Fibroblast of pulmonary artery (primary cell): ENCODE measurements at regions not wholly inside any gene's neighbourhood (a gene's known extent, or its start where the extent isn't known, plus 50 kb on each side); places are given as distances from the start of the nearest gene placed in this dataset.

Experiments used
- DNase-seq: peaks from one replicate; pipeline ENCODE4 v3.0.0-alpha.2; 2010; ENCODE audit warnings: low read depth
- H3K4me3 ChIP-seq: replicated peaks from 2 replicates; pipeline ENCODE4 v1.5.1; 2011; ENCODE audit warnings: low read depth, mild to moderate bottlenecking, control low read depth, low read length, moderate library complexity
- TF ChIP-seq, protein P1 (sequence below): IDR thresholded peaks from 2 replicates; pipeline ENCODE4 v1.5.1; 2011; ENCODE audit warnings: mild to moderate bottlenecking, control low read depth, low read length, inconsistent platforms; ENCODE audit errors: missing control alignments

DNA sequence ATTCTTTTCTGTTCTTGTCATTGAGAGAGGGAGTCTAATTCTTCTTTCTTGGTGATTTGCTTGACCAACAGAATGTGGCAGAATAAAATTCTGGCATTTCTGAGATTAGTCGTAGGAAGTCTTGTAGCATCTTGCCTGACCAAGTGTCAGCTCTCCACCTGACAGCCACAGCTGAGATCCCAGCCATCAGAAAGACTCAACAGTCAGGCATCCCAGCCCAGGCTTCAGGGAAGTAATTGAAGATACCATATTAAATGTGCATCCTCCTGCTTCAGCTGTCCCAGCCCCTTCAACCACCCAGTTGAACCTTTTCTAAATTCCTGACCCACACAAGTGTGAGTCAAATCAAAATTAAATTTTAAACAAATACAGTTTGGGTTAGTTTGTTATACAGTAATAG, 208.3 kb downstream of the PIK3C3 start:
- no peak overlapping the region for H3K4me3 ChIP-seq
- no peak for DNase-seq
- TF ChIP-seq, protein P1, sequence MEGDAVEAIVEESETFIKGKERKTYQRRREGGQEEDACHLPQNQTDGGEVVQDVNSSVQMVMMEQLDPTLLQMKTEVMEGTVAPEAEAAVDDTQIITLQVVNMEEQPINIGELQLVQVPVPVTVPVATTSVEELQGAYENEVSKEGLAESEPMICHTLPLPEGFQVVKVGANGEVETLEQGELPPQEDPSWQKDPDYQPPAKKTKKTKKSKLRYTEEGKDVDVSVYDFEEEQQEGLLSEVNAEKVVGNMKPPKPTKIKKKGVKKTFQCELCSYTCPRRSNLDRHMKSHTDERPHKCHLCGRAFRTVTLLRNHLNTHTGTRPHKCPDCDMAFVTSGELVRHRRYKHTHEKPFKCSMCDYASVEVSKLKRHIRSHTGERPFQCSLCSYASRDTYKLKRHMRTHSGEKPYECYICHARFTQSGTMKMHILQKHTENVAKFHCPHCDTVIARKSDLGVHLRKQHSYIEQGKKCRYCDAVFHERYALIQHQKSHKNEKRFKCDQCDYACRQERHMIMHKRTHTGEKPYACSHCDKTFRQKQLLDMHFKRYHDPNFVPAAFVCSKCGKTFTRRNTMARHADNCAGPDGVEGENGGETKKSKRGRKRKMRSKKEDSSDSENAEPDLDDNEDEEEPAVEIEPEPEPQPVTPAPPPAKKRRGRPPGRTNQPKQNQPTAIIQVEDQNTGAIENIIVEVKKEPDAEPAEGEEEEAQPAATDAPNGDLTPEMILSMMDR = no peak

DNA sequence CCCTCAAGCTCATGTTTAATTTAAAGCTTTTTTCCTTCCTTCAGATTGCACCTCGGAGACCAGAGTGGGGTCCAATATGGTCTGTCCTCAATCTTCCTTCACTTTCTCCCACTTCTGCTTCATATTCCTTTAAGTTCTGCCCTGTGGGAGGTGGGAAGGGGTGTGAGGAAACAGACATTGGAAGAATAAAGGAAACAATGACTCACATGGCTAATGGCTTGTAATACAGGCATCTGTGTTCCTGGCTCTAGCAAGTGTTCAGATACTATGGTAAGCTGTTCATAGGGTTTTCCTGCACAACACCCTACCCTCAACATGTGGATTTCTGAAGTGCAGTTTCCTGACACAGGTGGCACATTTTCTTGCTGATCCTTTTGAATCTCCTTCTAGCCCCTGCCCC, 209.5 kb downstream of the PIK3C3 start:
- no peak for DNase-seq
- TF ChIP-seq, protein P1 = no peak
- H3K4me3 ChIP-seq = no peak overlapping the region

DNA sequence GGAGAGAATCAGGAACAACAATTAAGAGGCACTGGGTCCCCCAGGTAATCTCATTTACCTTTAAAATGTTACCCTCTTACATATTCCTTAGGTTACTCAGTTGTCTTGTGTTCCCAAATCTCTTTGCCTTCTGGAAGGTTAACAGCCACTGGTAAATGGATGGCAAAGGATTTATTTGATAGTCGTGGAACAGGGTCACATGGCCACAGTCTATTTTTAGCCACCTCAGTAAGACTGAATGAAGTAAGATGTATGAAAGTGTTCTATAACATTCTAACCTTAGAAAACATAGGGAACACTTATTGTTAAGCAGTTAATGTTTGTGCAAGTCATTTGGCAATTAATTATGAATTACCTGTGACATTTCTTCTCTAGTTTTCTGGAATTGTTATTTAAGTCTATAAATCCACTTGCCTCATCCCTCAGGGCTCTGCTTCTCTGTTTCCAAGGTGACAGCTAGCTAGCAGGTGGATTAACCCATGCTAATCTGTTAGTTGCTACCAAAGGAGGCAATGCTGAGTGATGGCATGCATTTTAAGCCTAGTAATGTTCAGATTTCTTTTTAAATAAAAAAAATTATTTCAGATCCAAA, 211.0 kb downstream of the PIK3C3 start:
- no peak for DNase-seq
- no peak overlapping the region for H3K4me3 ChIP-seq
- TF ChIP-seq, protein P1 = no peak

GRCh38 chr18:42168487-42168886, 213.5 kb downstream of the PIK3C3 start:
- TF ChIP-seq, protein P1 = no peak
- no peak for DNase-seq
- H3K4me3 ChIP-seq = no peak overlapping the region

- H3K4me3 ChIP-seq = no peak overlapping the region
- TF ChIP-seq, protein P1 = no peak
- DNase-seq = no peak
These were observed 213.9 kb downstream of the PIK3C3 start for GRCh38 chr18:42168907-42169306.

DNA sequence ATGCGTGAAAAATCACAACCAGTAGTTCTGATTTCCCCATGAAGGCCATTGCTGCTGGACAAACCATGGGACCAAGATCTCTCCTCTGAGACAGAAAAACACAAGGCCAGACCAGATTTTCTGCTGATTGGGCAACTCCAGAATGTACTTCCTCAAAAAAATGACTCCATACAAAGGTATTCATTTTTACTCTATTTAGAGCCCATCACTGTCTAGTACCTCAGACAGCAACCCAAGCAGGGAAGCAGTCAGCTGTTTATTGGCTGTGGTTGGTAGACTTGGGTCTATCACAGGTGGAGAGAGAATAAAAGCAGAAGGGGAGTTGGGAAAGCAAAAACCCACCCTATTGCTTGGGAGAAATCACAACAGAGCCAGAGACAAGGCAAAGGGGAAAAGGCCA, 219.9 kb downstream of the PIK3C3 start:
- TF ChIP-seq, protein P1 = no peak
- no peak overlapping the region for H3K4me3 ChIP-seq

GRCh38 chr18:42176599-42176998, 221.6 kb downstream of the PIK3C3 start:
- TF ChIP-seq, protein P1 = no peak
- no peak overlapping the region for H3K4me3 ChIP-seq
- no peak for DNase-seq

More for the DNA sequence above, 219.9 kb downstream of the PIK3C3 start:
- DNase-seq = peak; percentile 33
